ENCODE measurements at regions not wholly inside any gene's neighbourhood (a gene's known extent, or its start where the extent isn't known, plus 50 kb on each side); places are given as distances from the start of the nearest gene placed in this dataset.

GRCh38 chr3:95899911-95900310 lies 914.5 kb upstream of the EPHA6 start:
- TF ChIP-seq CTCF (IDR thresholded peaks at IDR 0.05; ENCODE audit: poor library complexity, severe bottlenecking) (no peak), EZH2 (IDR thresholded peaks at IDR 0.05; ENCODE audit: borderline replicate concordance, insufficient read depth, low read length, poor library complexity, severe bottlenecking) (no peak), RAD21 (conservative IDR thresholded peaks at IDR 0.05) (no peak), POLR2AphosphoS5 (IDR thresholded peaks at IDR 0.05) (no peak), MXI1 (conservative IDR thresholded peaks at IDR 0.05; ENCODE audit: poor library complexity, severe bottlenecking) (no peak)
